ENCODE measurements at regions not wholly inside any gene's neighbourhood (a gene's known extent, or its start where the extent isn't known, plus 50 kb on each side); places are given as distances from the start of the nearest gene placed in this dataset.
"Not testable (repeated sequence)": the region's sequence is repeated elsewhere in the genome, so short reads cannot be mapped to it uniquely, and the experiment has no call there.

GRCh38 chr14:46550836-46551235, 100.7 kb downstream of the RPL10L start:
- no peak overlapping the region for H3K27ac ChIP-seq (ENCODE audit: low read depth in 1 of 2, low read length in 1 of 2)
- no peaks in the 10 kb centered on the region for H3K27me3 ChIP-seq (ENCODE audit: control insufficient read depth in 3 of 3, insufficient read depth in 3 of 3, low read length in 2 of 3)
- no peaks in the 10 kb centered on the region for H3K4me1 ChIP-seq (ENCODE audit: control insufficient read depth in 5 of 5, insufficient read depth in 5 of 5, low read length in 5 of 5)
- 88 to 91% methylated on average over 9 of the region's 9 CpGs for WGBS, 2 donors
- H3K4me3 ChIP-seq = no peak overlapping the region
- H3K36me3 ChIP-seq (ENCODE audit: control insufficient read depth in 4 of 4, insufficient read depth in 4 of 4, low read length in 4 of 4) = no peaks in the 10 kb centered on the region
- H3K9ac ChIP-seq (ENCODE audit: insufficient read depth in 1 of 2, low read length in 2 of 2) = no peak overlapping the region
- ATAC-seq (ENCODE audit: insufficient read depth, low FRiP score) (no peak), DNase-seq (no peak)
- no peak for TF ChIP-seq CTCF (IDR thresholded peaks at IDR 0.05; ENCODE audit: control extremely low read depth, extremely low read depth)
- peaks cover 0 to 2% (median 2%) of the 10 kb centered on the region in 4 donors for H3K9me3 ChIP-seq (ENCODE audit: control insufficient read depth in 4 of 4, insufficient read depth in 3 of 4, low read length in 3 of 4)

GRCh38 chr14:46540986-46541385, 110.6 kb downstream of the RPL10L start:
- 83 to 87% methylated on average over 2 of the region's 2 CpGs for WGBS, 2 donors
- Histone ChIP-seq H3K4me1 (ENCODE audit: control insufficient read depth in 5 of 5, insufficient read depth in 5 of 5, low read length in 5 of 5) (no peaks in the 10 kb centered on the region), H3K9ac (ENCODE audit: insufficient read depth in 1 of 2, low read length in 2 of 2) (no peak overlapping the region), H3K9me3 (ENCODE audit: control insufficient read depth in 4 of 4, insufficient read depth in 3 of 4, low read length in 3 of 4) (peaks cover 0 to 3% (median 0%) of the 10 kb centered on the region in 4 donors), H3K4me3 (no peak overlapping the region), H3K36me3 (ENCODE audit: control insufficient read depth in 4 of 4, insufficient read depth in 4 of 4, low read length in 4 of 4) (no peaks in the 10 kb centered on the region), H3K27me3 (ENCODE audit: control insufficient read depth in 3 of 3, insufficient read depth in 3 of 3, low read length in 2 of 3) (no peaks in the 10 kb centered on the region), H3K27ac (ENCODE audit: low read depth in 1 of 2, low read length in 1 of 2) (no peak overlapping the region)
- ATAC-seq (ENCODE audit: insufficient read depth, low FRiP score) (no peak), DNase-seq (no peak)
- no peak for TF ChIP-seq CTCF (IDR thresholded peaks at IDR 0.05; ENCODE audit: control extremely low read depth, extremely low read depth)

DNA sequence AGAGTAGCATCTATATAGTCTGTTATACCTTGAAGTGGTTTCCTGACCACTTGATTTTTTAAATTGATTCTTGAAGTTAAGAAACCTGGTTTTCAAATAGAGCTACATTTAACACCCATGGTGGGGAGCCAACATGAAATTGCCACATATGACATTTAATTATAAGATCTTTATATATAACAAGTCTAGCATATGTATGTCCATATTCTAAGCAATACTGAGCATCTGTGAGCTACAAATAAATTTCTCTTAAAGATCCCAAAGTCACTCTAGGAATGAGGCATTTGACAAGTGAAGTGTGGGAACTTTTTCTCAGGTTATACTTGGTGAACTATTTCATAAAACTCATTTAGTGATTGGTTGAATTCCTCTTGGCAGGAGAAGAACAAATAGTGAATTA, 132.5 kb downstream of the RPL10L start:
- Histone ChIP-seq H3K9ac (ENCODE audit: insufficient read depth in 1 of 2, low read length in 2 of 2) (no peak overlapping the region), H3K36me3 (ENCODE audit: control insufficient read depth in 4 of 4, insufficient read depth in 4 of 4, low read length in 4 of 4) (no peaks in the 10 kb centered on the region), H3K27me3 (ENCODE audit: control insufficient read depth in 3 of 3, insufficient read depth in 3 of 3, low read length in 2 of 3) (no peaks in the 10 kb centered on the region), H3K9me3 (ENCODE audit: control insufficient read depth in 4 of 4, insufficient read depth in 3 of 4, low read length in 3 of 4) (no peaks in the 10 kb centered on the region), H3K4me1 (ENCODE audit: control insufficient read depth in 5 of 5, insufficient read depth in 5 of 5, low read length in 5 of 5) (no peaks in the 10 kb centered on the region), H3K4me3 (no peak overlapping the region), H3K27ac (ENCODE audit: low read depth in 1 of 2, low read length in 1 of 2) (no peak overlapping the region)
- ATAC-seq (ENCODE audit: insufficient read depth, low FRiP score) (no peak), DNase-seq (peak in 2 of 3 donors; percentile 21 to 58)
- no peak for TF ChIP-seq CTCF (IDR thresholded peaks at IDR 0.05; ENCODE audit: control extremely low read depth, extremely low read depth)

- not testable (repeated sequence) for H3K9ac ChIP-seq (ENCODE audit: insufficient read depth in 1 of 2, low read length in 2 of 2); H3K27ac ChIP-seq (ENCODE audit: low read depth in 1 of 2, low read length in 1 of 2); H3K27me3 ChIP-seq (ENCODE audit: control insufficient read depth in 3 of 3, insufficient read depth in 3 of 3, low read length in 2 of 3); H3K36me3 ChIP-seq (ENCODE audit: control insufficient read depth in 4 of 4, insufficient read depth in 4 of 4, low read length in 4 of 4); ATAC-seq (ENCODE audit: insufficient read depth, low FRiP score); DNase-seq; H3K9me3 ChIP-seq (ENCODE audit: control insufficient read depth in 4 of 4, insufficient read depth in 3 of 4, low read length in 3 of 4); H3K4me1 ChIP-seq (ENCODE audit: control insufficient read depth in 5 of 5, insufficient read depth in 5 of 5, low read length in 5 of 5); H3K4me3 ChIP-seq
- WGBS, 2 donors = 90 to 92% methylated on average over 13 of the region's 13 CpGs
These were observed 142.8 kb downstream of the RPL10L start for GRCh38 chr14:46508752-46509151.

Measured in lung (tissue), 11 donors.